Limb (tissue), 2 donors: ENCODE measurements at regions not wholly inside any gene's neighbourhood (a gene's known extent, or its start where the extent isn't known, plus 50 kb on each side); places are given as distances from the start of the nearest gene placed in this dataset.
"Not testable (repeated sequence)": the region's sequence is repeated elsewhere in the genome, so short reads cannot be mapped to it uniquely, and the experiment has no call there.

Experiments used
- DNase-seq, 2 donors: peaks; one replicate each; pipeline ENCODE4 v3.0.0-alpha.2; 2016; ENCODE audit errors: extremely low spot score in 2 of 2

- DNase-seq: no peak
Observed at GRCh38 chr4:117549524-117549923, 464.1 kb upstream of the TRAM1L1 start.

GRCh38 chr4:117550085-117550484 is 464.7 kb upstream of the TRAM1L1 start:
- DNase-seq: no peak

- no peak for DNase-seq
Observed at GRCh38 chr4:117560329-117560728, 474.0 kb upstream of the NDST3 start.

GRCh38 chr4:117574085-117574484 is 460.2 kb upstream of the NDST3 start:
- DNase-seq: no peak

- no peak for DNase-seq
Observed at GRCh38 chr4:117575850-117576249, 458.4 kb upstream of the NDST3 start.

GRCh38 chr4:117577686-117578311 is 456.5 kb upstream of the NDST3 start:
- no peak for DNase-seq

- DNase-seq: no peak
Observed at GRCh38 chr4:117588771-117589170, 445.5 kb upstream of the NDST3 start.

- no peak for DNase-seq
Observed at GRCh38 chr4:117596917-117597480, 437.3 kb upstream of the NDST3 start.

GRCh38 chr4:117599393-117599792 is 434.9 kb upstream of the NDST3 start:
- DNase-seq: not testable (repeated sequence)

- not testable (repeated sequence) for DNase-seq
Observed at GRCh38 chr4:117600936-117601335, 433.4 kb upstream of the NDST3 start.

GRCh38 chr4:117610706-117611308 is 423.5 kb upstream of the NDST3 start:
- no peak for DNase-seq

- no peak for DNase-seq
Observed at GRCh38 chr4:117621673-117622072, 412.6 kb upstream of the NDST3 start.

- no peak for DNase-seq
Observed at GRCh38 chr4:117623326-117623725, 411.0 kb upstream of the NDST3 start.

GRCh38 chr4:117626664-117627063 is 407.6 kb upstream of the NDST3 start:
- no peak for DNase-seq

GRCh38 chr4:117634716-117635115 is 399.6 kb upstream of the NDST3 start:
- DNase-seq: no peak

GRCh38 chr4:117637347-117637746 is 396.9 kb upstream of the NDST3 start:
- no peak for DNase-seq

GRCh38 chr4:117640836-117641235 is 393.4 kb upstream of the NDST3 start:
- DNase-seq: no peak

- no peak for DNase-seq
Observed at GRCh38 chr4:117641519-117641918, 392.8 kb upstream of the NDST3 start.

GRCh38 chr4:117654079-117654478 is 380.2 kb upstream of the NDST3 start:
- no peak for DNase-seq

- DNase-seq: no peak
Observed at GRCh38 chr4:117660668-117661067, 373.6 kb upstream of the NDST3 start.

GRCh38 chr4:117661091-117662072 is 372.9 kb upstream of the NDST3 start:
- DNase-seq: no peak
